Midbrain (tissue), 1 donor: ENCODE measurements at regions not wholly inside any gene's neighbourhood (a gene's known extent, or its start where the extent isn't known, plus 50 kb on each side); places are given as distances from the start of the nearest gene placed in this dataset.

Source experiments
- DNase-seq: peaks from one replicate; lab custom pipeline; 2025; lab: John Stamatoyannopoulos, UW

GRCh38 chr11:29959488-29959887 lies 57.3 kb downstream of the KCNA4 start:
- DNase-seq: no peak

GRCh38 chr11:29957431-29957830 lies 59.4 kb downstream of the KCNA4 start:
- DNase-seq: no peak

- no peak for DNase-seq
Measured at GRCh38 chr11:29956076-29956556, 60.7 kb downstream of the KCNA4 start.

DNA sequence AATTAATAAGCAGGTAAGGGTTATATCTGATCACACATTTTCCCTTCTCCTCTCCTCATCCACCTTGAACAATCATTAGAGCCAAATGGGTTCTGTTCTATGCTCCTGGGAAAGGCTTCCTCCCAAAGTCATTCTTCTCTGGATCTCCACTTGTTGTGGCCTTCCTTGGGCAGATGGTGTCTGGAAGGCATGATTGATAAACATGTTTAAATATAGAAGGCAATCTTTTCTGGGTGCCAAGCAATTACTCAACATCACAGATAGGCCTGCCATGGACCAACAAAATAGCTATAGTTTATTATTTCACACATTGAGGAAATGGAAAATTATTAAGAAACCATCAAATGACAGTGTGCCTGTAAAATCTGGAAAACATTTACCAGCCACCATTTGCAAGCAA lies 73.5 kb downstream of the KCNA4 start:
- no peak for DNase-seq

DNA sequence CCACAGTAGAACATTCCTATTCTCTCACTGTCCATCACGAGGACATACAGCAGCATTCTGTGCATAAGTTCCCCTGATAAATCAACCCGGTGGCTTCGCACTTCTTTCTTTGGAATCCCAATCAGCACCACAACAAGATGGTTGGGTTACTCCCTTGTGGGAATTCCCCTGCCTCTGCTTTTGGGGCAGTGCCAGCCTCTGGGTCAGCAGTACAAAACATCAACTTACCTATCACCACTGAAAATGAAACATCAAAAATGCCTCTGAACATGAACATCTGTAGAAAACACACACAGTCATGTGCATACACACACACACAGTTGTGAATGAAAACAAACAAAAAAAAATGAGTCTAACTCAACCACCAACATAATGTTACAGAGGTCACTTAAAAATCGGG lies 79.3 kb downstream of the KCNA4 start:
- DNase-seq: no peak

- no peak for DNase-seq
Measured at GRCh38 chr11:29934115-29934638, 82.7 kb downstream of the KCNA4 start.

- no peak for DNase-seq
Measured at GRCh38 chr11:29916040-29916439, 100.8 kb downstream of the KCNA4 start.

DNA sequence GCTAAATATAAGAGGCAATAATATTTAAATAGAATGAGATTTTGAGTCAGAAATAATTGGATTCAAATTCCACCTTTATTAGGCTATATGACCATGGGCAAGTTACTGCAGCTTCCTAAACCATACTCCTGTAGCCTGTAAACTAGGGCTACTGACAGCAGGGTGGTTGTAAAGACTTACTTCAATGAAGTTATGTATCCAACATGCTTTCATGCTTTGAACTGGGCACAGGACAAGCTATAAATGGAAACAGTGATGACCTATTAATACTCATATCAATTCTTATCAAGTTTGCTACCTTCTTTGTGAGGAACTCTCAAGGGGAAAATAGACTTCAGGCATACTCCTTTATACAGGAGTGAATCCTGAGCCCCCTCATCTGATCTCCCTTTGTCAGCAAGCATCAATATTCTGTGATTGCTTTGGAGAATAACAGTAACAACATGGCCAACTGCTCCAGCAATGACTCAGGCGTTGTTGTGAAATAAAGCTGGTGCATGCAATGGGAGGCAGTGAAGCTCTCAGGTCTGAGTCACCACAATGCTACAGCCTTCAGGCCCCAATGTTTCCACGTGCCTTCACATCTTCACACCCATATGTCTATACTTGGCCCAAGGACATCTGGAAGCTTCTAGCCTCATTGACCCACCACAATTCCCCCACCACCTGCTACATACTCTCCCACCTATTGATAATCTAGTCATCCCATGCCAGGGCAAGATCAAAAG lies 102.5 kb downstream of the KCNA4 start:
- no peak for DNase-seq

GRCh38 chr11:29913352-29913751 lies 103.5 kb downstream of the KCNA4 start:
- DNase-seq: no peak

- DNase-seq: no peak
Measured at GRCh38 chr11:29900382-29900781, 116.4 kb downstream of the KCNA4 start.

- DNase-seq: no peak
Measured at GRCh38 chr11:29879560-29879959, 137.3 kb downstream of the KCNA4 start.

DNA sequence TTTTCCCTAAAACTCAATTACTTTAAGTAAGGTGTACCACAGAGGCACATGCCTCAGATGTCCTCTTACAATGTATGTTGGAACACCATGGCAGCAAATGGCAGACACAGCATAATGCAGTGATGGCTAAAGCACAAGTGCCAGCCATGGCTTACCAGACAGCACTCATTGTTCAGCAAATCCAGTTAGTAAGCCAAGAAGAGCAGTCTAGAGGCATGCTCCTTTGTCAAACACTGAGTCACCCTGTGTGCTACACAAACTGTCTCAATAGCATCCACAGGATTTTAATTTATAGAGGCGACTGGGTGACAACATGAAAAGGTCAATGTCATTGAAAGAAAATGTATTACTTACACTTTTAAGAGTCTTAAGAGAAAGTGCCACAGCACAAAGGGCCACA lies 140.6 kb downstream of the KCNA4 start:
- DNase-seq: no peak

DNA sequence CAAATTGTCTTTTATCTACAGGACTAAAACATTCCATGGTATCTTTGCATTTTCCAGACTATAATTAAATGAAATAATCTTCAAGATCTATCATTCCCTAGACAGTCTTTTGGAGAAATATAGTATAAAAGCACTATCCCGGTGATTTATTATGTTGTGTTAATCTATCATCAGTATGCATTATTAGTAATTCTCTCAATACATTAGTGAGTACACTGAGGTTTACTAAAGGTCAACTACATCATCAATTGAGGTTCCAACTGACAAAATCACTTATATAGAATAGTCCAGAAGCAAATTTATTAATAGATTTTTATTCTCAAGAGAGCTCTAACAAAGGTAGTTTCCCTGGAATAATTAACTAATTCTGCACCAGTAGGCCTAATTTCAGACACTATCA lies 169.6 kb downstream of the KCNA4 start:
- no peak for DNase-seq

DNA sequence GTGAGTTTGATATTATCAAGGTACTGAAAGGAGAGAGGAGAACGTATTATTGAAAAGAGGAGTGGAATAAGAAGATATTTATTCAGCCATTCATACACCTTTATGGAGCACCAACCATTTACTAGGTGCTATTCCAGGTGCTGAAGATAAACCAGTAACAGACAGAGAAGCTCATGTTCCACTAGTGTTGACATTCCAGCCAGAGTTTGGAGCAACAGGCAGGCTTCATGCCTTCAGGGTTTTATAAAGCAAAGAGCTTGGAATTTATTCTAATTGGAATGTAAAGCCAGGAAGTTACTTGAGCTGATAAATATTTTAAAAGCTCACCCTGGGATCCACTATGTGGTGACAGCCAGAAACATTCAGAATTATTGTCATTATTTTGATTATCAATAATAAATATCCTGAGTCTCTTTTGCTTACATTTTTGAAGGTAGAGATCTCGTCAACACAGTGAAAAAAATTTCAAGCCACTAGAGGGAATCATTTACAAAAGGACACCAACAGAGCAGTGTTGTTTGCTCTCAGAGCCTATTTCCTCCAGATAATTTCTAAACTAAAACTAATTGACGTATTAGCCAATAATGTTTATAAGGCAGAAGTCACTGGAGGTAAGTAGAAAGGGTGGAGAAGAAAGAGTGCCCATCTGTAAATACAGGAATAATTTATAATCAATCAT lies 172.0 kb downstream of the KCNA4 start:
- no peak for DNase-seq

DNA sequence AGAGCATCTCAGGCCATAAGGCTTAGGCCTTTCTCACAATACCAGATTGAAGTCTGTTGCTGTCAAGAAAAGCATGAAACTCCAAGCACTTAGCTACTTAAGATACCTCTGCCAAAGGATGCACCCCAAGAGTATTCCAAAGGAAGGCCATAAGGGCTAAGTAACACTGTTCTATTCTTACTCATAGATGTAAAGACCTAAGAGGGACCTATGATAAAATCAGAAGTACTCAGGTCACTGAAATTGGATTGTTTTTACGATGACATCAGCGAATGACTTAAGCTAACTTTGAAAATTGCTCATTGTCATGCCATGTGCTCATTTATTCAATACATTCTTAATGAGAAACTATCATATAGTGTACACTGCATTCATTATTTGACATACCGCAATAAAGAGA lies 172.8 kb downstream of the KCNA4 start:
- DNase-seq: no peak

DNA sequence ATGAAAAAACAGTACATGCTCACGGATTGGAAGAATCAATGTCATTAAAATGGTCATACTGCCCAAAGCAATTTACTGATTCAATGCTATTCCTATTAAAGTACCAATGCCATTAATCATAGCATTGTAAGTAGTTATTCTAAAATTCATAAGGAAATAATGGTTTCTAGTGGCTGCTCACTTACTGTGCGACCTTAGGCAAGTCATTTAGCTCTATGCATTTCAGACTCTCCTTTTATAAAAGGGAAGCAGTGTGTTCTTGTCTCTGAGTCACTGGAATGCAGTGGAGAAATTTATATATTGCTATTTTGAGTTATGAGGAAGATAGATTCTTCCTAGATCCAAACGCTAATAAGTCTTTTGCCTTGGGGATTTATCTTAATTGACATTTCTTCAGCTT lies 174.8 kb downstream of the KCNA4 start:
- no peak for DNase-seq

DNA sequence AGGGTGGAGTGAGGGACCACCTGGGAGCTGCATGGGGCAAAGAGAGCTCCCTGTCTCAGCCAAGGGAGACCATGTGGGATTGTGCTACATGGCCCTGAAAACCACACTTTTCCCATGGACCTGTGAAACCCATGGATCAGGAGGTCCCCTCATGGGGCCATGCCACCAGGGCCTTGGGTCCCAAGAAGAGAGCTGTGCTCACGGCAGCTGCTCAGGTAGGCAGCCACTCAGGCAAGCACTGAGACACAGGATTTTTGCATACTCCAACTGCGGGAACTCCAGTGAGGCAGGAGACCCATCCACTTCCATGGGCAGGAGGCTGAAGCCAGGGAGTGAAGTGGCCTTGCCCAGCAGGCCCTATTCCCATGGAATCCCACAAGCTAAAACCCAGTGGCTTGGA lies 190.0 kb downstream of the KCNA4 start:
- DNase-seq: no peak

DNA sequence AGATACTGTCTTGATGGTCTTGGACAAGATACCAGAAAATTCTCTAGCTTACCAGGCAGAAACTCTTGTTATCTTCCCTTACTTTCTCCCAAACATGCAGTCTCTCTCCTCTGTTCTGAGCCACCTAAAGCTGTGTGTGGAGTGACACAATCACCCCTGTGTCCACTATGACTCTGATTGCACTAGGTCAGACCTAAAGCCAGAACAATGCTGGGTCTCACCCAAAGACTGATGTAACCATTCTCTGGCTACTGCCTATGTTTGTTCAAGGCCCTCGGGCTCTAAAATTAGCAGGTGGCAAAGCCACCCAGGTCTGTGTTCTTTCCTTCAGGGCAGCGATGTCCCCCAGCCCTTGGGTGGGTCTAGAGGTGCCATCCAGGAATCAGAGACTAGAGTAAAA lies 200.5 kb downstream of the KCNA4 start:
- DNase-seq: no peak

DNA sequence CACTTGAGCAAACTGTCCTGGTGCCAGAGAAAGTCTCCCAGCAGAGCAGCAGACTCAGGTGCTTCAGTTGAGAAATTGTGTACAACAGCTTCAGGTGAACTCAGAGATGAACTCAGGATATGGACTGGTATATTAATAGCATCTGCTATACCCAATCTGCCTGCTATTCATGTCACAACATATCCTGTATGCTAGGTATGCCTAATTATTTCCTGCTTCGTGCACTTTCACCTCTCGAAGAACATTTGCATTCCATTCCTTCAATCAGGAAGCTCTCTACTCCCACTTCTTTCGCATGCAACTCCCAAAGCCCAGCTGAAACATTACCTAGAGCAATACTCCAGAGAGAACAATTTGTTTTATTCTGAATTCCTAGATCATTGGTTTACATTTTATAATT lies 207.7 kb downstream of the KCNA4 start:
- DNase-seq: no peak

DNA sequence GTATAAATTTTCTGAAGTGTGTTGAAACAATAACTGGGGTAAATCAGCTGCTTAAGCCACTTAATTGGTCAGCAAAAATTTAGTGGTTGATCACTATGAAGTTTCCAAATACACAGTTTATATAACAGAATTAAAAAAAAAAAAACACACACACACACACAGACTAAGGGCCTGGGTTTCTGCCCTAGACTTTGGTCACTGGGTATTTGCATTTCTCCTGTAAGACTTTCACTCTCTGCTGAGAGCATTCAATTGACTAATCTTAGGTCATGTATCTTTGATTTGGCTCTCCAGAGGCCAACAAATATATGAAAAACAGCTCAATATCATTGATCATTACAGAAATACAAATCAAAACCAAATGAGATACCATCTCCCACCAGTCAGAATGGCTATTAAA lies 214.3 kb downstream of the KCNA4 start:
- DNase-seq: no peak

GRCh38 chr11:29801561-29801960 lies 215.3 kb downstream of the KCNA4 start:
- DNase-seq: no peak

DNA sequence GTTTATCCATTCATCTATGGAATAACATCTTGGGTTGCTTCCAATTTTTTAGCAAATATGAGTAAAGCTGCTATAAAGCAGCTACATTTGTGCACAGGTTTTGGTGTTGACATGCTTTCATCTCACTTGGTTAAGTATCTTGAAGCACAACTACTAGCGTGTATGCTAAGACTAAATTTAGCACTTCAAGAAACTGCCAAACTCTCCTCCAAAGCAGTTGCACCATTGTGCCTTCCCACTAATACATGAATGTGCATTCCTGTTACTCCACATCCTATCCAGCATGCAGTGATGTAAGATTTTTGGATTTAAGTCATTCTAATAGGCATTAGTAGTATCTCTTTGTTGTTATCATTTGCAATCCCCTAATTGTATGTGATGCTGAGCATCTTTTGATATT lies 230.7 kb downstream of the KCNA4 start:
- DNase-seq: no peak

DNA sequence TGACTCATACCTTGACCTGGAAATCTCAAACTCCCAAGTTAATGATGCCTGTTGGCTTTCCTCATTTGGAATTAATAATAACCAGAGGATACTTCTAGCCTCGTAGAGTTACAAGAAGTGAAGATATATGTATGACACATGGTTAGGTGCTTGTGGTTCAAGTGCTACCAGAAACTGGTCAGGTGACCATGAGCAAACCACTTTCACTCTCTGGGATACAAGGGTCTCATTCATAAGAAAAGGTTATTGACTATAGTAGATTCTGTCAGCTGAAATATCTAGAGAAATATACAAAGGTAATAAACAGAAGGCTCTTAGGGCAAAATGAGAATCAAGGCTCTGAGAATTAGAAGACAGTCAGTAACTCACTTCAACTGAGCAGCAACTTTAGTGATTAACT lies 233.3 kb downstream of the KCNA4 start:
- DNase-seq: no peak

GRCh38 chr11:29782447-29782846 lies 234.4 kb downstream of the KCNA4 start:
- DNase-seq: no peak
